GM21447 (cell line): ENCODE measurements at regions not wholly inside any gene's neighbourhood (a gene's known extent, or its start where the extent isn't known, plus 50 kb on each side); places are given as distances from the start of the nearest gene placed in this dataset.

Experiments used
- ATAC-seq: cut with Tn5 transposase; IDR thresholded peaks from one replicate; pipeline ENCODE4 v1.9.1; 2021; ENCODE audit not compliant: unreplicated experiment

- ATAC-seq: no peak
Measured at GRCh38 chr9:80117031-80117430, 545.3 kb downstream of the TLE4 start.

DNA sequence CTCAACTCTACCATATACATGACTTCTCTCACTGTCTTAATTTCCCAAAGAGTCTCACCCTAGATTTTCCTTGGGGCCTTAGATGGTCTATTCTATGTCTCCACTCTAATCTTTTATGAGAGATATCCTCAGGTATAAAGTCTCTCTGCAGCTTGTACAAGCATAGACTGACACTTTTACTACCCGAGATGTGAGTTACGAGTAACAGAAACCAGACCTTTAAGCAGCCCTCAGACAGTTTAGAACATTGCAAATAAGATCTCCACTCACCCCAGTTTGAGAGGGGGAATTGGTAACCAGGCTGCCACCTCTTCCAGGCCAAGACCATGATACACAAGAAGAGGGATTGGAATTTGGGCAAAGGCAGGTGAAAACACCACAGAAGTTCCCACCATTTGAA lies 542.5 kb downstream of the TLE4 start:
- no peak for ATAC-seq

GRCh38 chr9:80107931-80108660 lies 536.3 kb downstream of the TLE4 start:
- no peak for ATAC-seq

DNA sequence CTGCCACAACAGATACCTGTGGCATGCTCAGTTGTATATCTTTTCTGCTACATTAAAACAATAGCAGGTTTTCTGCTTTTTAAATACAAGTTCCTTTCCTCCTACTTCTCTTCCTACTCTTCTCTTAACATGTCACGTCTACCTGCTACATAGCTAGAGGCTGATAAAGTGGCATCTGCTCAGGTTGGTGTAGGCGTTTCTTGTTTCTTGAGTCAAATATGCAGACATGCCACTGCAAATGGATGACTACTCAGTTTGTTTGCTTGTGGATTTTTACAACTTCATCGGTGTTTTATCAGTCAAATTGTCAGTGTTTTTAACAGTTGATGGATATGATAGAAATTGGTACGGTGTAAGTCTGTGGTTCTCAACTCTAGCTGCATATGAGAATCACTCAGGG lies 525.7 kb downstream of the TLE4 start:
- no peak for ATAC-seq

- no peak for ATAC-seq
Measured at GRCh38 chr9:80094176-80094771, 522.5 kb downstream of the TLE4 start.

DNA sequence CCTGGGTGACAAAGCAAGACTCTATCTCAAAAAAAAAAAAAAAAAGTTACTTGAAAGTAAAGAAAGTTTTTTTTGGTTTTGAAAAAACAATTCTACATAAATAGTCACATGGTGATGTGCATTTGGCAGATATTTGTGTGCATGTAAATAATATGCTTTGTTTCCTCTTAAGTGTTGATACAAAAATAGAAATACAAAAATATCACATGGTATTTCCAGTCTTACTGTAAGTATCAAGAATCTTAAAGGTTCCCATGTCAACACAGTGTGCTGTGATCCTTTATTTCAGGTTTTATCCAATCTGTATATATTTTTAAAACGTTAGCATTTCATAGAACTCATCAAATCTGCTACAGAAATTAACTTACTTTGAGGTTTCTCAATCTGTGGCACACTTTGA lies 521.9 kb downstream of the TLE4 start:
- ATAC-seq: no peak

DNA sequence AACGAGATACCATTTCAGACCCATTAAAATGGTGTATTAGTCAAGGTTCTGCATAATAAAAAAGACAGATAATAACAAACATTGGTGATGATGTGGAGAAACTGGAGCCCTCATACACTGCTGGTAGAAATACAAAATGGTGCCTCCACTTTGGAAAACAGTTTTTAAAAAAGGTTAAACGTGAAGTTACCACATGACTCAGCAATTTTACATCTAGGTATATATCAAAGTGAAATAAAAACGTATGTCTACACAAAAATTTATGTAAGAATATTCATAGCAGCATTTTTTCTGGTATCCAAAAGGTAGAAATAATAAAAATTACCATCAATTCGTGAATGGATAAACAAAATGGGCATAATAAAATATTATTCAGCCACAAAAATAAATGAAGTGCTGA lies 519.8 kb downstream of the TLE4 start:
- ATAC-seq: no peak

- ATAC-seq: no peak
Measured at GRCh38 chr9:80090317-80090716, 518.6 kb downstream of the TLE4 start.

GRCh38 chr9:80086822-80087345 lies 515.1 kb downstream of the TLE4 start:
- ATAC-seq: no peak

- no peak for ATAC-seq
Measured at GRCh38 chr9:80086386-80086785, 514.6 kb downstream of the TLE4 start.

GRCh38 chr9:80085668-80086067 lies 513.9 kb downstream of the TLE4 start:
- ATAC-seq: no peak

DNA sequence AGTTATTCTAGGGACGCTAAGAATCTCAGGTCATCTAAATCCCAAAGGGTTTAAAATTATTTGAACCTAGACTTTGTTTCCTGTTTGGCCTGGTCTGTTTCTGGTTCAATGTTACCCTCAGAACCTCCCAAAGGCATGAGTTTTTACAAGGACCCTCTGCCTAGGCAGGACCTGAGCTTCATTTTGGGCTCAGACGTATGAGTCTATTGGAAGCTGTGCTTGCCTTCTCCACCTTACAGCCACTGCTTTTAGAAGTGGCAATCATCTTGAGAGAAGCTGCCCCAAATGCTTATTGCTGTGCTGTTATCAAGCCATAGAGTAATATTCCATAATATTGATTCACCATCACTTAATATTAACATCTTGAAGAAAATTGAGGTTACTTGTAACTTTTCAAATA lies 510.4 kb downstream of the TLE4 start:
- ATAC-seq: no peak

DNA sequence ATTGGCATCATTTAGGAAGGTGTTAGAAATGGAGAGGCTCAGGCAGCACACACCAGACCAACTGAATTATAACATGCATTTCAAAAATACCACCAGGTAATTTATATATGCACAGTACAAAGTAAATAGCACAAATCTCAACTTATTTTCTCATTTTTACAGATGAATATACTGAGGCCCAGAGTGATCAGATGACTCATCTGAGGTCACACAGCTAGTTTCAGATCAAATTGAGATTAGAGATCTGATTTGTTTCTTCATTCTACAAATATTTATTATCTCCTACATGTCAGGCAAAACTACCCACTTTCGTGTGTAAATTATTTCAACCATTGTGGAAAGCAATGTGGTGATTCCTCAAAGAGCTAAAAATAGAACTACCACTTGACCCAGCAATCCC lies 507.1 kb downstream of the TLE4 start:
- no peak for ATAC-seq

DNA sequence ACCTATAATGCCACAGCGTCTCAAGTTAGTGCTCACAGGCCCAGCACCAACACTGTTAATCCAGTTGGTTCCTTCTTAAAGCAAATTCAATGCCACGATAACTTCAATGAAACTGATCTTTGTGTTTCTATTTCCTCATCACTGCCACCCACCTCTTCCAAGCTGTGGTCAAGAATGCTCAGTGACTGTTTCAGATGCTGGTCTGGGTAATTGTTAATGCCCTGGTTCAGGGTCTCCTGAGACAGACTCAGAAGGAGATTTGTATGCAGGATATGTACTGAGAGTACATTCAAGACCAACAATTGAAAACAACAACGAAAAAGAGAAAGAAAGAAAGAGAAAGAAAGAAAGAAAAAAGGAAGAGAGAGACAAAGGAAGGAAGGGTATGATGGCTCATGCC lies 505.3 kb downstream of the TLE4 start:
- no peak for ATAC-seq

DNA sequence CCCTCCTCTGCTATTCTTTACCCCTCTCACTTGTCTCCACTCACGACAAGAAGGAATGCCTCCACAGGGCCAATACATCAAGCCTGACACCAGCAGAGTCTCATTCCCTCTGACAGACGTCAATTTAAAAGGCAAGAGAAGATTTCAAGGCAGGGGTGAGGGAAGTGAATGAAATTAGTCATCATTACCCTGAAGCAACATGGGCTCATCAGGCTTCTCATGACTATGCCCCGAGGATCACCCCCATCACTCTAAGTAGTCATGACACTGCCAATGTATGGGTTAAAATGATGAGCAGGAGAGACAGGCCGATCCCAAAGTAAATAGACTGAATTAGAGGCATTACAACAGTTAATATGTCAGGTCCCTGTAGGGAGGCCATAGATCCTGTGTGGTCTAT lies 504.4 kb downstream of the TLE4 start:
- ATAC-seq: no peak

GRCh38 chr9:80074439-80074838 lies 502.7 kb downstream of the TLE4 start:
- no peak for ATAC-seq

DNA sequence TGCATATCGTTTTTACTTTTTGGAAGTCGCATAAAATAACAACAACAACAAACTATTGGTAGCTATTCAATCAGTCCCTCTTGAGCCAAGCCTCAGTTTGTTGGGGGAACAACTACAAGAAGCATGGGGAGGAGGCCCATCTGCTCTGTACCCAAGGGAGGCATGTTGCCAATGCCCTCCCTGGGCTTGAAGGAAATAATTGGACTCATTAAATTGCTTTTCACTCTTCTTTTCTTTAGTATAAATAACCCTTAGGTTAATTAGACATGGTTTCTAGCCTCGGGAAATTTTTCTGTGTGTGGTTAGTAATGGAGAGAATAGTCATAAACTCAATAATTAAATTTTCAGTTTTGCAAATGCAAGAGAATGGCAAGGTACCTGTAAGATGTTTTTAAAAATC lies 500.7 kb downstream of the TLE4 start:
- no peak for ATAC-seq

GRCh38 chr9:80070071-80070742 lies 498.4 kb downstream of the TLE4 start:
- no peak for ATAC-seq

DNA sequence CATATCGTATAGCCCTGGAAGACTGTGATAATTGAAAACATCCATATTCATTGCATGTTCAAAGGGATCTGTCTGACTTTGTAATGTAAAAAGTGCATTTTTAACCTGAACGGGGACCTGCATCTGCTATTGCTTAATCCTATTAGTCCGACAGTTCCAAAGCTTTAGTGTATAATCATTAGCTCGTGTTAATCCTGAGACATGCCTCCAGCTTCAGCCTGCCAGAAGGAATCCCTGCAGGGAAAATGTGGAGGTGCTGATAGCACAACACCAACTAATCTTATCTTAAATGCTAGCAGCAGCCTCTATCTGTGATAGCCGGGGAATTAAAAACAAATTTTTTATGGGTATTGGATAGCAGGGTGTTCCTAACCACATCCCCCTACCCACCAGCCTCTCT lies 495.2 kb downstream of the TLE4 start:
- ATAC-seq: no peak

- no peak for ATAC-seq
Measured at GRCh38 chr9:80062567-80062966, 490.8 kb downstream of the TLE4 start.

GRCh38 chr9:80061940-80062339 lies 490.2 kb downstream of the TLE4 start:
- no peak for ATAC-seq

GRCh38 chr9:80061096-80061495 lies 489.3 kb downstream of the TLE4 start:
- no peak for ATAC-seq
